ENCODE measurements at regions not wholly inside any gene's neighbourhood (a gene's known extent, or its start where the extent isn't known, plus 50 kb on each side); places are given as distances from the start of the nearest gene placed in this dataset.
A peak's percentile ranks its signal among the peaks of the same experiment; 100 is the strongest.

GRCh38 chr13:53204598-53204997 lies 176.0 kb downstream of the OLFM4 start:
- Mint-ChIP-seq H3K4me1 (ENCODE audit: low read depth) (no peaks in the 10 kb centered on the region), H3K9me3 (ENCODE audit: low read depth) (no peaks in the 10 kb centered on the region), H3K36me3 (ENCODE audit: insufficient read depth) (no peaks in the 10 kb centered on the region), H3K4me3 (ENCODE audit: low read depth) (no peak overlapping the region), H3K27me3 (peaks cover 48% of the 10 kb centered on the region), H3K27ac (no peak overlapping the region)
- no peak for DNase-seq (ENCODE audit: low spot score, unreplicated experiment)
- TF ChIP-seq, protein P1, sequence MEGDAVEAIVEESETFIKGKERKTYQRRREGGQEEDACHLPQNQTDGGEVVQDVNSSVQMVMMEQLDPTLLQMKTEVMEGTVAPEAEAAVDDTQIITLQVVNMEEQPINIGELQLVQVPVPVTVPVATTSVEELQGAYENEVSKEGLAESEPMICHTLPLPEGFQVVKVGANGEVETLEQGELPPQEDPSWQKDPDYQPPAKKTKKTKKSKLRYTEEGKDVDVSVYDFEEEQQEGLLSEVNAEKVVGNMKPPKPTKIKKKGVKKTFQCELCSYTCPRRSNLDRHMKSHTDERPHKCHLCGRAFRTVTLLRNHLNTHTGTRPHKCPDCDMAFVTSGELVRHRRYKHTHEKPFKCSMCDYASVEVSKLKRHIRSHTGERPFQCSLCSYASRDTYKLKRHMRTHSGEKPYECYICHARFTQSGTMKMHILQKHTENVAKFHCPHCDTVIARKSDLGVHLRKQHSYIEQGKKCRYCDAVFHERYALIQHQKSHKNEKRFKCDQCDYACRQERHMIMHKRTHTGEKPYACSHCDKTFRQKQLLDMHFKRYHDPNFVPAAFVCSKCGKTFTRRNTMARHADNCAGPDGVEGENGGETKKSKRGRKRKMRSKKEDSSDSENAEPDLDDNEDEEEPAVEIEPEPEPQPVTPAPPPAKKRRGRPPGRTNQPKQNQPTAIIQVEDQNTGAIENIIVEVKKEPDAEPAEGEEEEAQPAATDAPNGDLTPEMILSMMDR (IDR thresholded peaks at IDR 0.05; ENCODE audit: unreplicated experiment): no peak

- TF ChIP-seq, protein P1 (IDR thresholded peaks at IDR 0.05; ENCODE audit: unreplicated experiment): peak; percentile 69
- Mint-ChIP-seq H3K36me3 (ENCODE audit: insufficient read depth) (no peaks in the 10 kb centered on the region), H3K4me1 (ENCODE audit: low read depth) (no peaks in the 10 kb centered on the region), H3K27ac (no peak overlapping the region), H3K4me3 (ENCODE audit: low read depth) (no peak overlapping the region), H3K9me3 (ENCODE audit: low read depth) (no peaks in the 10 kb centered on the region), H3K27me3 (peaks cover 44% of the 10 kb centered on the region)
- DNase-seq (ENCODE audit: low spot score, unreplicated experiment): no peak
Measured at GRCh38 chr13:53206455-53206854, 177.8 kb downstream of the OLFM4 start.

GRCh38 chr13:53207556-53207955 lies 178.9 kb downstream of the OLFM4 start:
- DNase-seq (ENCODE audit: low spot score, unreplicated experiment): no peak
- Mint-ChIP-seq H3K4me3 (ENCODE audit: low read depth) (no peak overlapping the region), H3K4me1 (ENCODE audit: low read depth) (peaks cover 3% of the 10 kb centered on the region), H3K27me3 (peaks cover 38% of the 10 kb centered on the region), H3K36me3 (ENCODE audit: insufficient read depth) (no peaks in the 10 kb centered on the region), H3K9me3 (ENCODE audit: low read depth) (no peaks in the 10 kb centered on the region), H3K27ac (no peak overlapping the region)
- TF ChIP-seq, protein P1 (IDR thresholded peaks at IDR 0.05; ENCODE audit: unreplicated experiment): no peak

GRCh38 chr13:53214433-53214832 lies 185.8 kb downstream of the OLFM4 start:
- Mint-ChIP-seq H3K27ac (no peak overlapping the region), H3K4me3 (ENCODE audit: low read depth) (no peak overlapping the region), H3K36me3 (ENCODE audit: insufficient read depth) (no peaks in the 10 kb centered on the region), H3K9me3 (ENCODE audit: low read depth) (no peaks in the 10 kb centered on the region), H3K4me1 (ENCODE audit: low read depth) (peaks cover 11% of the 10 kb centered on the region), H3K27me3 (no peaks in the 10 kb centered on the region)
- no peak for DNase-seq (ENCODE audit: low spot score, unreplicated experiment)
- TF ChIP-seq, protein P1 (IDR thresholded peaks at IDR 0.05; ENCODE audit: unreplicated experiment): no peak

DNA sequence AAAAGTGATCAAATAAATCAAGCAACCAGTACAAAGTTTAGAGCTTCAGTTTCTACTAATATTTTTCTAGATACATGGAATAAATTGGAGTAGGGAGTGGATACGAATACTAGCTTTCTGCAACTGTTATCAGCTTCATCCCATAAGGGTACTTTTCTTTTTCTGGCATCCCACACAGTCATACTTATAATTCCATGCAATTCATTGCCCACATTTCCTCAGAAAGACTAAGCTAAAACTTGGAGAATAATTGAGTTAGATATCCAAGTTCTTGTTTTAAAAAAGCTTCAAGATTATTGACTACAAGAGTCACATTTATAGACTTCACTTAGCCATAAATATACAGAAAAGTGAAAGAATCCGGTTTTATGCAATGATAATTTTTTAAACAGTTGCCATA lies 186.9 kb downstream of the OLFM4 start:
- peaks cover 11% of the 10 kb centered on the region for H3K4me1 Mint-ChIP-seq (ENCODE audit: low read depth)
- TF ChIP-seq, protein P1 (IDR thresholded peaks at IDR 0.05; ENCODE audit: unreplicated experiment): no peak
- H3K27me3 Mint-ChIP-seq: no peaks in the 10 kb centered on the region

More for the DNA sequence above, 186.9 kb downstream of the OLFM4 start:
- H3K9me3 Mint-ChIP-seq (ENCODE audit: low read depth): no peaks in the 10 kb centered on the region
- H3K4me3 Mint-ChIP-seq (ENCODE audit: low read depth): no peak overlapping the region
- no peak for DNase-seq (ENCODE audit: low spot score, unreplicated experiment)
- H3K36me3 Mint-ChIP-seq (ENCODE audit: insufficient read depth): no peaks in the 10 kb centered on the region
- H3K27ac Mint-ChIP-seq: no peak overlapping the region
